ENCODE measurements at regions not wholly inside any gene's neighbourhood (a gene's known extent, or its start where the extent isn't known, plus 50 kb on each side); places are given as distances from the start of the nearest gene placed in this dataset.

DNA sequence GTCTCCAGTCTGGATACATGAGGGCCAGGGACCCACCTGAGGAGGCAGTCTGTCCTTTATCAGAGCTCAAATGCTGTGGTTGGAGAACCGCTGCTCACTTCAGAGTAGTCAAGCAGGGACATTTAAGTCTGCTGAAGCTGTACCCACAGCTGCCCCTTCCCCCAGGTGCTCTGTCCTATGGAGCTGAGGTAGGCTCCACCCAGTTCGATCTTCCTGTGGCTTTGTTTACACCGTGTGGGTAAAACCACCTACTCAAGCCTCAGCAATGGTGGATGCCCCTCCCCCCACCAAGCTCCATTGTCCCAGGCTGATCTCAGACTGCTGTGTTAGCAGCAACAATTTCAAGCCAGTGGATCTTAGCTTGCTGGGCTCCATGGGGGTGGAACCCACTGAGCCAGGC lies 731.4 kb upstream of the HS6ST1 start:
- Histone ChIP-seq H3K4me1 (ENCODE audit: insufficient read depth, low read length) (no peaks in the 10 kb centered on the region), H3K36me3 (ENCODE audit: insufficient read depth, low read length) (no peaks in the 10 kb centered on the region), H3K27ac (ENCODE audit: low read depth in 1 of 2, low read length in 2 of 2) (no peak overlapping the region), H3K27me3 (ENCODE audit: control insufficient read depth in 1 of 2, insufficient read depth in 2 of 2, low read length in 2 of 2) (no peaks in the 10 kb centered on the region), H3K4me3 (ENCODE audit: low read length) (no peak overlapping the region), H3K9me3 (ENCODE audit: control insufficient read depth in 1 of 2, insufficient read depth in 1 of 2, low read length in 2 of 2) (no peaks in the 10 kb centered on the region)
- ChIA-PET CTCF (no interaction called here), POLR2A (no interaction called here)
- DNase-seq (no peak), ATAC-seq (ENCODE audit: poor library complexity) (no peak)
- Mint-ChIP-seq H3K4me3 (no peak overlapping the region), H3K27ac (no peak overlapping the region), H3K36me3 (ENCODE audit: low read depth) (no peaks in the 10 kb centered on the region), H3K4me1 (ENCODE audit: low read depth) (no peaks in the 10 kb centered on the region), H3K9me3 (peaks cover 2% of the 10 kb centered on the region), H3K27me3 (no peaks in the 10 kb centered on the region)
- intact Hi-C loops (cut with DNase I, micrococcal nuclease) = no loop called here
- no peak for TF ChIP-seq CTCF (IDR thresholded peaks at IDR 0.05)

DNA sequence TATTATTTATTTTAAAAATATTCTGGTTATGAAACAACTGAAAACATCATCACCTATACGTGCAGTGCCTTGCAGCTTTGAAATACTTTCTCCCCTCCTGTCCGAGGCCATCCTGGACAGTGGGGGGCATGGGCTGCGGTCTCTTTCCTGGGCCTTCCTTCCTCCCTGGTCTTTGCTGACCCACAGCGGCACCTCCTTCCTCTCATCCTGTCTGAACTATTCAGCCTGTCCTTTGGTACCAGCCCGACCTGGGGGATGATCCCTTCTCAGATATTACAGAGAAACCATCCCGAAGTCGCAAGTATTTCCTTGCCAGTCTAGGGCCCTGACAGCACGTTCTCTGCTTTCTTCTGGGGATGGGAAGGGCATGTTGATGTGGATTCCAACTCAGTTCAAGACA lies 736.6 kb upstream of the HS6ST1 start:
- no peak for DNase-seq
- ATAC-seq (ENCODE audit: poor library complexity) = no peak
- Histone ChIP-seq H3K36me3 (ENCODE audit: insufficient read depth, low read length) (no peaks in the 10 kb centered on the region), H3K27me3 (ENCODE audit: control insufficient read depth in 1 of 2, insufficient read depth in 2 of 2, low read length in 2 of 2) (no peaks in the 10 kb centered on the region), H3K27ac (ENCODE audit: low read depth in 1 of 2, low read length in 2 of 2) (no peak overlapping the region), H3K4me1 (ENCODE audit: insufficient read depth, low read length) (no peaks in the 10 kb centered on the region), H3K4me3 (ENCODE audit: low read length) (no peak overlapping the region), H3K9me3 (ENCODE audit: control insufficient read depth in 1 of 2, insufficient read depth in 1 of 2, low read length in 2 of 2) (no peaks in the 10 kb centered on the region)
- intact Hi-C loops (cut with DNase I, micrococcal nuclease) = no loop called here
- H3K36me3 Mint-ChIP-seq (ENCODE audit: low read depth) = no peaks in the 10 kb centered on the region
- H3K4me1 Mint-ChIP-seq (ENCODE audit: low read depth) = no peaks in the 10 kb centered on the region
- H3K27ac Mint-ChIP-seq = no peak overlapping the region
- ChIA-PET CTCF (no interaction called here), POLR2A (no interaction called here)
- no peak overlapping the region for H3K4me3 Mint-ChIP-seq
- no peaks in the 10 kb centered on the region for H3K9me3 Mint-ChIP-seq
- H3K27me3 Mint-ChIP-seq = no peaks in the 10 kb centered on the region
- TF ChIP-seq CTCF (IDR thresholded peaks at IDR 0.05) = no peak

- H3K4me1 ChIP-seq (ENCODE audit: insufficient read depth, low read length) = no peaks in the 10 kb centered on the region
These were observed 737.2 kb upstream of the HS6ST1 start for GRCh38 chr2:129055824-129056223.

More at GRCh38 chr2:129055824-129056223, 737.2 kb upstream of the HS6ST1 start:
- Mint-ChIP-seq H3K4me1 (ENCODE audit: low read depth) (no peaks in the 10 kb centered on the region), H3K27me3 (no peaks in the 10 kb centered on the region), H3K9me3 (no peaks in the 10 kb centered on the region), H3K4me3 (no peak overlapping the region), H3K36me3 (ENCODE audit: low read depth) (no peaks in the 10 kb centered on the region), H3K27ac (no peak overlapping the region)
- ATAC-seq (ENCODE audit: poor library complexity) (no peak), DNase-seq (no peak)
- H3K36me3 ChIP-seq (ENCODE audit: insufficient read depth, low read length) = no peaks in the 10 kb centered on the region
- POLR2A ChIA-PET = no interaction called here
- intact Hi-C loops (cut with DNase I, micrococcal nuclease) = no loop called here
- no peaks in the 10 kb centered on the region for H3K27me3 ChIP-seq (ENCODE audit: control insufficient read depth in 1 of 2, insufficient read depth in 2 of 2, low read length in 2 of 2)
- CTCF ChIA-PET = no interaction called here
- no peaks in the 10 kb centered on the region for H3K9me3 ChIP-seq (ENCODE audit: control insufficient read depth in 1 of 2, insufficient read depth in 1 of 2, low read length in 2 of 2)
- H3K4me3 ChIP-seq (ENCODE audit: low read length) = no peak overlapping the region
- no peak for TF ChIP-seq CTCF (IDR thresholded peaks at IDR 0.05)
- no peak overlapping the region for H3K27ac ChIP-seq (ENCODE audit: low read depth in 1 of 2, low read length in 2 of 2)

Data from CD4-positive, alpha-beta T cell (primary cell).